ENCODE measurements at regions not wholly inside any gene's neighbourhood (a gene's known extent, or its start where the extent isn't known, plus 50 kb on each side); places are given as distances from the start of the nearest gene placed in this dataset.

DNA sequence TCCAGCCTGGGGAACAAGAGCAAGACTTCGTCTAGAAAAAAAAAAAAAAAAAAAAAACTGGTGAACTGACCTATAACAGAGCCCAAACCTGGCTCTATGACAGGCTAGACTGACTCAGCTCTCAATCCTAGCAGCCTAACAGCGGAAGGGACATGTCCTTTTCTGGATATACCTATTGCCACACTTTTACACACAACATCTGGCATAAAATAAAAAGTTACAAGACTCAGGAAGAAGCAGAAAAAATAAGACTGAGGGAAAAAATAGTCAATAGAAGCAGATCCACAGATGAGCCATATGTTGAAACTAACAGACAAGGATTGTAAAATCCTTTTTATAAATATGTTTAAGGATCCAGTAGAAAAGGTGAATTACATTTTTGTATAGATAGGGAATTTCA lies 57.5 kb upstream of the IPO9 start:
- TF ChIP-seq, protein P1, sequence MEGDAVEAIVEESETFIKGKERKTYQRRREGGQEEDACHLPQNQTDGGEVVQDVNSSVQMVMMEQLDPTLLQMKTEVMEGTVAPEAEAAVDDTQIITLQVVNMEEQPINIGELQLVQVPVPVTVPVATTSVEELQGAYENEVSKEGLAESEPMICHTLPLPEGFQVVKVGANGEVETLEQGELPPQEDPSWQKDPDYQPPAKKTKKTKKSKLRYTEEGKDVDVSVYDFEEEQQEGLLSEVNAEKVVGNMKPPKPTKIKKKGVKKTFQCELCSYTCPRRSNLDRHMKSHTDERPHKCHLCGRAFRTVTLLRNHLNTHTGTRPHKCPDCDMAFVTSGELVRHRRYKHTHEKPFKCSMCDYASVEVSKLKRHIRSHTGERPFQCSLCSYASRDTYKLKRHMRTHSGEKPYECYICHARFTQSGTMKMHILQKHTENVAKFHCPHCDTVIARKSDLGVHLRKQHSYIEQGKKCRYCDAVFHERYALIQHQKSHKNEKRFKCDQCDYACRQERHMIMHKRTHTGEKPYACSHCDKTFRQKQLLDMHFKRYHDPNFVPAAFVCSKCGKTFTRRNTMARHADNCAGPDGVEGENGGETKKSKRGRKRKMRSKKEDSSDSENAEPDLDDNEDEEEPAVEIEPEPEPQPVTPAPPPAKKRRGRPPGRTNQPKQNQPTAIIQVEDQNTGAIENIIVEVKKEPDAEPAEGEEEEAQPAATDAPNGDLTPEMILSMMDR (conservative IDR thresholded peaks at IDR 0.05) = no peak
- TF ChIP-seq EZH2 (IDR thresholded peaks at IDR 0.05; ENCODE audit: low read depth) = no peak
